LoVo (cell line): ENCODE measurements at regions not wholly inside any gene's neighbourhood (a gene's known extent, or its start where the extent isn't known, plus 50 kb on each side); places are given as distances from the start of the nearest gene placed in this dataset.

Experiments used
- DNase-seq: peaks from one replicate; pipeline ENCODE4 v3.0.0-alpha.2; 2016; ENCODE audit warnings: low spot score

DNA sequence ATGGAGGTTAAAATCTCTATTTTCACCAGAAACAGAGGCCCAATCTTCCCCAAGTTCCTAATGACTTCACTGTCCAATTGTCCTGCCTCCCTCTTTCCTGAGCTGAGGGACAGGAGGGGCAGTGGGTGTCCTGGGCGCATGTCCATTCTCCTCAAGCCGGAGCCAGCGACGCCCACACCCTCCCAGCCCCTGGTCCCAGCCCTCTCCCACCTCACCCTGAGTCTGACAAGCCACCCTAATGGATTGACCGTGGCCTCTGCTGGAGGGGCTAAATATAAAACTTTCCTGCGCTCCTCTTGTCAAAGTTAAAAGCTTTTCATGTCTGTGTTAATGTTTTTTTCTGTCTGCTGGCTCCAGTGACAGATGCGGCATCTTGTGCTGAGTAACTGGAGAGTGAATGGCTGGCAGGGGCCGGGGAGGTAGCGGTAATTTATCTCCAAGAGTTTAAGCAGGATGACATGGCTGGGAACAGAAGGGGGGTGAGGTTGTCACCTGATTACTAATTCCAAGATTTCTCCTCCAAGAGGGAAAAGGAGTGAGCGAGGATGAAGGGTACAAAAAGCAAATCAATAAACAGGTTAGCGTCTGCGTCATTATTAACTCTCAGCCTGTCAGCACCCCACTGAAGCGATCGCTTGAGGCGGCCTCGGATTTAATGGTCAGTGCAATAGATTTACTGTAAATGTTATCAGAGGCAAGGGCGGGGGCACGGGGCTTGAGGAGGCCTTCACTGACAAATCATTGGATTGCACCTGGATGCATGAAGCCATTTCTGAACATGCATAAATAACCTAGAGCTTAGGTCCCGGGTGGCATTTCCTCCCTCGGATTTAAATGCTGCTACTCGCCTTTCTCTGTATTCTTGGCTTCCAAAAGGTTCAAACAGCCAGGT is 118.1 kb upstream of the MAFB start:
- no peak for DNase-seq

DNA sequence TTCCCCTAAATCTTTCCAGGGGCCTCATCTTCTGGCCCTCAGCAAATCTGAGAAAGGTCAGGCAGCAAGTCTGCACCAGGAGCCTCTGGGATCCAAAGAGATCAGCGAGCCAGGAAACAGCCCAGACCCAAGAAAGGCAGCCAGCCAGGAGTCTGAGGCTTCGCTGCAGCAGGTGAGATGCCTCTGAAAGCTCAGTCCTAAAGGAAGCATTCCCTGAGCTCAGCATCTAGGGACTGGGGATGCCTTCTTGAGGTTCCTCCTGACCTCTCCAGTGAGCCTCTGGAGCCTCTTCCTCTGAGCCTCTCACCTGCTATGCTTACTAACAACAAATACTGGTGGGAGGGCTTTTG is 118.8 kb upstream of the MAFB start:
- no peak for DNase-seq

DNA sequence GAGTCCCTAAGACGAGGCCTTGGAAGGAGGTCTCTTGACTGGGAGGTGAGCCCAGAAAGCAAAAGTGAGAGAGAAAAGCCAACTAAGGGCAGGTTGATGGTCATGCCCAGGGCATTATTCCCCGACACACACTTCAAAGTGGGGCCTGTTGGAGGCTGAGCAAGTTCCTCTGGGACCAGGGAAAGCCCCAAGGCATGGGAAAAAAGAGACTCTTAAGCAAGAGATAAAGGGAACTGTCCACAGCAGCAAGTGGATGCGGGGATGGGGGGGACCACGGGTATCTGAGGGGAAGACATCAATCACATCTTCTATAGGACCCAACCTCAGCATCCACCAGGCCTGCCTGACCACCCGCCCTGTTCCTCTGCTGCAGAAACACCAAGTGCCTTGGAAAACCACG is 119.9 kb upstream of the MAFB start:
- no peak for DNase-seq

DNA sequence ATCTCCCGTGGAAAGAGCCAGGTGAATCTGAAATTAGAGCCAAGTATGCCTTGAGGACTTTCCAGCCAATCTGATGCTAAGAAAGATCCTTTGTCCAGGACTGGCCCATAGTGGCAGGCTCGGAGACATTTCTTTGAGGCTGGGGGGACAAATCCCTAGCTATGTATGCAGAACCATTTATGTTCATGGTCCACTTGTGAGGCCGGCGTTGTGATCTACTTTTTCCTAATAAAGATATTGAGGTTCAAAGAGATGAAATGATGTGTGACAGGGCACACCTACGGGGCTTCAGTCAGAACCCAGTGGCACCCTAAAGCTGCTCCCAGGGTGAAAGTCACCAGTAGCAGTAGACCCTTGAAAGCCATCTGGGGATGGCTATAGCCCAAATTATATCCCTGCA is 120.3 kb upstream of the MAFB start:
- DNase-seq: no peak

DNA sequence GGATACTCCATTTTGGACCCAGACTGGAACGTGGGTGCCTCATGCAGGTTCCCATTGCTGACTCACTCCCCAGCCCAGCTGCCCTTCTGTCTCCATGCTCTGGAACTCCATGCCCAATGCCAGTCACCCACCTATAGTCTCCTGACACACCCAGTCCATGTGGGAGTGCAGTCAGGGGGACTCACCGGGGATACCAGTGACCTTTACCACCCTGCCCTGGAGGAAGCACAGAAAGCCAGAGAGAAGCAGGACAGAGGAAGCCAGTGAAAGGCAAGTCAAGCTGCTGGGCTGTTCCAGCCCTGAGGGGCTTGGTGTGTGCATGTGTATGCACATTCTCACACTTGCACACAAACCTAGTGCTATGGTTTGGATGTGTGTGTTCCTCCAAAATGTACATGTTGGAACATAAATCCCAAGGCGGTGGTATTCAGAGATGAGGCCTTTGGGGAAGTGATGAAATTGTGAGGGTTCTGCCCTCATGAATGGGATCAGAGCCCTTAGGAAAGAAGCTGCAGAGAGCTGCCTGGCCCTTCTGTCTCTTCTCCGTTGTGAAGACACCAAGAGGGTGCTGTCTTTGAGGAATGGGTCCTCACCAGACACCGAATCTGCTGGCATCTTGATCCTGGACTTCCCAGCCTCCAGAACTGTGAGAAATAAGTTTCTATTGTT is 121.4 kb upstream of the MAFB start:
- DNase-seq: no peak

DNA sequence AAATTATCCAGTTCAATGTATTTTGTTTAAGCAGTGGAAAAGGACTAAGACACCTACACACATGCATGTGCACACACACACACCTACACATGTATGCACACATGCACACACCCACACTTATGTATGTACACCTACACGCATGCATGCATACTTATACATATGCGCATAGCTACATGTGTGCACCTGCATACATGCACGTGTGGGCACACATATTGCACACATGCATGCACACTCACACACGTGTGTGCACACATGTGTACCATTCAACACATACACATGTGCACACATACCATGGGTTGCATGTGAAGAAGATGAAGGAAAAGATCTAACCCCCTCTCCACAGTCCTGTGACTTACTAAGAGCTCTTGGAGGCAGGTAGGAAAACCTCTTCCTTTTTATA is 122.0 kb upstream of the MAFB start:
- DNase-seq: no peak

DNA sequence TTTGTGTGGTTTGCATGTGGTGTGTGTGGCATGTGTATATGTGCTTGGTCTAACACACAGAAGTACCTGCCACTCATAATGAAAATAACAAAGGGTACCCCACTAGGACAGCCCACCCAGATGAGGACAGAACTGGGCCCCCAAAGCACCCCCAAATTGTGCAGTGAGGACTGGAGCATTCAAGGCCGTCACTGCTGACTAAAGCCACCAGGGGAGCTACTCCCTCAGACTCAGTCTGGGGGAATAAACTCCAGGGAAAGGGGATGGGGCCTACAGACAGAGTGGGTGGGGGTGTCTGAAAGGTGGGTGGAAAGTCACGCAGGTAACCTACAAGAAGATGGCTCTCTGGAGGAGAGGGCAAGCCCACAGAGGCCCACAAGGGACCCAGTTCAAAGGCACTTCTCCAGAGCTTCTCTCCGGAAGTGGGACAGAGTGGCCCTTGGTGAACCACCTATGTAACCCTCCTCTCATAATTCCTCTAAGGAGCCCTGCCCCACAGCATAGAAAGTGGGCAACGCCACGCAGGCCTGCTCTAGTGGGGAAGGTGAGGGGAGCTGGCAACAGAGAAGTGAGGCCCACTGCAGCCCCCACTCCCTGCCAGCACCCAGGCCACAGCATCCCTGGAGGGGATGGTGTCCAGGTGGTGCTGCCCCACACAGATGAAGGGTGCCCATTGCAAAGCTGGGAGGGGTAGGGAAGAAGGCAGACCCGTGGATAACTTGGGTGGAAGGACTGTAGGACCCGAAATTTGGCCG is 122.8 kb upstream of the MAFB start:
- no peak for DNase-seq

DNA sequence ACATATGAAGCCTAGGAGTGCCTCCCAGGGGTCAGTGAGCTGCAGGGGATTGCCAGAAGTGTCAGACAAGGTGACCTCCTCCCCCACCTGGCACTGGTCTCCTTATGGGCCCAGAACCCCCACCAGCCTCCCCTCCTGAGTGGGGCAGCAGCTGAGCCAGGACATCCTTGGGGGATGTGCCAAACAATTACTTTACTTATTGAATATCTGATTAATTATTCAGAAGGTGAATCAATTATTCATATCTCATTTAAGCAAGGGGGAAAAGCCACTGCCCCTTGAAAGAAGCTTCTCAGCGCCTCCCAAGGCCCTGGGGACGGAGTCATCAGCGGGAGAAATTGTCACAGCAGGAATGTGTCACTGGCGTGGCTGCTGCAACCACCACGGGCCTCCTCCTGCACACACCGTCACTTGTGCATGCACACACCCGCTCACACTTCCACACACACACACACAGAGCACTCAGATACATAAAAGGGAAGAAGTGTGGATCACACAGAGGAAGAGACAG is 123.4 kb upstream of the MAFB start:
- DNase-seq: no peak

DNA sequence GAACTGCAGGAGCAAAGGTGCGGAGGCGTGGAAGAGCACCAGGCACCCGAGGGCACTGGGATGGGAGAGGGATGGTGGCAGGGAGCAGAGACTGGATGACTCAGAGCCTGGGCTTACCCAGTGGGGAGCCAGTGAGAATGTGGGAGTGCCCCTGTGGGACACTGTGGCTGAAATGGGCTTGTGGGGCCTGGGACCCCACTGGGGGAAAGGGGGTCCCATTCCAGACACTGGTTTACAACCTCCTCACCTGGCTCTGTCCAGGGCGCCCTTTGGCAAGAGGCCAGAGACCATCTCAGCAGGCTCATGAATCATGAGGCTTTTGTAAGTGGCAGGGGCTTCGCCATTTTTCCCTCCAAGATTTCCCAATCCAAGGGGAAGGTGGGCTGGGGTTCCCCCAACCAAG is 124.0 kb upstream of the MAFB start:
- no peak for DNase-seq

DNA sequence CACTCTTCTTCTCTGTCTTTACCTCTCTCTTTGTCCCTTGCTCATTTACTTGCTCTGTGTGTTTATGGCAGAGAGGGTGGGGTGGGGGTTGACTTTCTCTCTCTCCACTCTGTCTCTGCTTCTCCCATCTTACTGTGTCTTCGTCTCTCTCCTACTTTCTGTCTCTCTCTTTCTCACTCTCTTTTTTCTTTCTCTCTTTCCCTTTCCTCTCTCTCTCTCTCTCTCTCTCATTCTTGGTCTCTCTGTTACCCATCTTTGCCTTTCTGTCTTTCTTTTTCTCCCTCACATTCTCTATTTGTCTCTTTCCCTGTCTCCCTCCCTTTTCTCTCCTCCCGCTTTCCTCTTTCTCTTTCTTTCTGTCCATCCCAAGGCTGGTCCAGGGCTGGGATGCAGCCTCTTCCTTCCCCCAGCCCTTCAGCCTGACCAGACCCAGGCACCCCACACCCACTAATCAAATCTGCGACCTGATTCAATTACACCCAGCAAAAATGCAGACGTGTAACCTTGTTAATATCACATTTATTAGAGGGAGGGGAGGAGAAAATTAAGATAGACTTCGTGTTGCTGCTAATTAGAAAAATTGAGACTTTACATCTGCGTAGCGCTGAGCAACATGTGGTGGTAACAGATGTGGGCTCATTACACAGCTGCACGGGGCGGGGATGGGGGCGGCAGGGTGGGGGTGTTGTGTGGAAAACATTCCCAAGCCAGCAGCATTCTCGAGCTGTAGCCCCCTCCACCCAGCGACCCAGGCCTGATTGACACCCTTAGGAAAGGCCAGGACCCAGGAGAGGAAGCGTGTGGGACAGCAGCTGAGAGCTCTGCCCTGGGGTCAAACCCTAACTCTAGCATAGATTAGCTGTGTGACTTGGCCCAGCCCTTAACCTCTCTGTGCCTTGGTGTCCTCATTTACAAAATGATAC is 124.9 kb upstream of the MAFB start:
- DNase-seq: no peak

DNA sequence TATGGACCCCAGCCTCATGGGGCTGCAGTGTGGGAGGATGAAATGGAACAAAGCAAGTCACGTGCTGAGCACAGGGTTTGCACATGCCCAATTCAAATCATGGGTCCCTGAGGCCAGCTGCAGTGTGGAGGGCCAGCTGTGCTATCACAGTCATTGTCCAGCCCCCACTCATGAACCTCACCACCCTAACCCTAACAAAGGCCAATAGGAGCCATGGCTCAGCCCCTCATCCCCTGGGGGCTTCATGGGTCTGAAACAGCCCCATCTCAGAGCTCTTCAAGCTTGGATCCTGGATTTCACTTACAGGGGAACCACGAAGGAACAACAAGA is 125.6 kb upstream of the MAFB start:
- no peak for DNase-seq

DNA sequence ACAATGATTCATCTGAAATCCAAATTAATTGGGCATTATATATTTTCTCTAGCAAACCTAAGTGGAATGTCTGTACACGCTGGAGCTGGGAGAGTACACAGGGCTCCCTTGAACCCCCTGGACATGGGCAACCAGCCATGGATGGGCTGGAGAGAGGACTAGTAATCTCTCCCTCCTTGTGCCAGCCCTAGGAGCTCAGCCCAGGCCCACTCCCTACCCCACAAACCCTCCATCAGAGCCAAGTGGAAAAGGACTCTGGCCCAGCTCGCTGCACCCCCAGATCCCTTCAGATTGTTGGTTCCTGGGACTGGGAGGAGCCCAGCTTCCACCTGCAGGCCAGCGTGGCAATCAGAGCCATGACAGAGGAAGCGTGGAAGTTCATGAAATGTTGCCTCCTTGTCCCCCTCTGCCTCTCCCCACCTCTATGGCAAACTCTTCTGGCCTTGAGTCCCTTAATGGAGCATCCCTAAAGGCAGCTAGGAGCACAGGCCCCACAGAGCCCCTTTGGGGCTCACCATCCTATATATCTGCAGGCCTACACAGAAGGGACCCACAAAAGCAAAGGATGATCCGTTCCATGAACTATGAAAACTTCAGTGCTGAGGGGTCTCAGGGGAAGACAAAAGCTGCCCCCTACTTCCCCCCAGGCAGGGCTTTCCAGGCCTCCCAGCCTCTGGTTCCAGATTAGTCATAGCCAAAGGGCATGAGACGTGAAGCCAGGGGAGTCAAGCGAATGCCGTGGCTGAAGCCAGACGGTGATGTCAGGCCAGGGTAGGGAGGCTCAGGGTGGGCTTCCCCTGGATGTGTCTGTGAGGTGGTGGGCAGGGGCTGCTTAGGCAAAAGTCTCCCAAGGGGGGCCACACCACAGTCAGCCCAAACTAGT is 126.4 kb upstream of the MAFB start:
- no peak for DNase-seq

DNA sequence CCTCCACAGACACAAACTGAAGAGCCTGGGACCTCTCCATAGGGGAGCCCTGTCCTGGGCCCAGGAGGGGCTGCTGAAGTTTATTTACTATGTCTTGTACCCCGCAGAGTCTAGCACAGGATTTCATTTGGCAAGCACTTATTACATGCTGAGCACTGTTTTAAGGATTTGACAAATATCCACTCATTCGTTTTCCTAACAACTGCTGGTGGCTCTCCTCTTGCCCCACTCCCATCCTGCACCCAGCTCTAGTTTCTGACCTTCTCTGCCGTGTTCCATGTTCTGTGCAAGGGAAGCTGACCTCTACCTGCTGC is 127.0 kb upstream of the MAFB start:
- DNase-seq: no peak

DNA sequence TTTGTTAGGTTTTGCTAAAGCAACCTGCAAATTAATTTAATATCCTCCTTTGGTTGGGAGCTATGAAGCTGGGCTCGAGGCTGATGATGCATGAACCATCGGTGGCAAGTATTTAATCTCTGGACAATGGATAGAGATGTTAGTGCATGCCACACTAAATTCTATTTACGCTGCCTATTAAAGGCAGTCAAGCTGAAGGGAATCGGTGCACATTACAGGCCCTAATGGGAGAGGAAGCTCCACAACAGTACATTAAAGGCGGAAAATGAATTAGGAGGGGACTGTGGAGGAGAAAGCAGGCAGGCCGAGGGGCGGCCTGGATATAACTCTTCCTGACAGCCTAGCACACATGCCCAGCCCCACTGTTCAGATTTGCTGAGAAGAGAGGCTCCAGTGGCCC is 132.4 kb upstream of the MAFB start:
- DNase-seq: no peak

DNA sequence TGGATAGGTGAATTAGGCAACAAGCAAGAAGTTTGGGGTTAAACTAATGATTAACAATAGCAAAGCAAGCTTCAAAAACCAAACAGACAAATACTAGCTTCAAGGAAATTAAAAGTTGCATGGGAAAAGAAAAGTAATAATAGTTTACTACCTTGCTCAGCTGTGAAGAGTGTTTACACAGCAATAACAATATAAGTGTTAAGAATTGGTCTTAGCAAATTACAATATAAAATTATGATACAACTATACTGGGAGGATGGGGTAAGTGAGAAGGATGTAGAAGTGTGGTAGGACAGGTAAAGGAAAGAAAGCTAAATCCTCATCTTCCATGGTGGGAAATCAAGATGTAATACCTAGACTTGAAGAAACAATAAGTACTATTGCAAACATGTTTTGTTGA is 137.7 kb upstream of the MAFB start:
- no peak for DNase-seq

DNA sequence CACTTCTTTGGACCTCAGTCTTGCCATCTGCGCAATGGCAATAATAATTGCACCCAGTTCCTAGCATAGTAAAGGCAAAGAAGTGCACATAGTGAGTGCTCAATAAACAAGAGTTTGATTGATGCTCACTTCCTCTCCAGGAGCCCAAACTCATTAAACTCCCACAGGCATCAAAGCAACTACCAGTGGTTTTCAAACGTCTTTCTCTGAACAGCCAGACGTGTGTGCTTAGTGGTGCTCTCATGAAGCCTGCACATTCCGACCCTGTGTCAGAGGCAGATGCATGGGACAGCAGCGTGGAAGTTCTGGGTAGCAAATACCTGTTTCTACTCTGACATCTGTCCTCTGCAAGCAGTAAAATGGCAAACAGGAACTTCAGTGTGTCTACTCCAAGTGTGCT is 146.3 kb upstream of the MAFB start:
- no peak for DNase-seq

DNA sequence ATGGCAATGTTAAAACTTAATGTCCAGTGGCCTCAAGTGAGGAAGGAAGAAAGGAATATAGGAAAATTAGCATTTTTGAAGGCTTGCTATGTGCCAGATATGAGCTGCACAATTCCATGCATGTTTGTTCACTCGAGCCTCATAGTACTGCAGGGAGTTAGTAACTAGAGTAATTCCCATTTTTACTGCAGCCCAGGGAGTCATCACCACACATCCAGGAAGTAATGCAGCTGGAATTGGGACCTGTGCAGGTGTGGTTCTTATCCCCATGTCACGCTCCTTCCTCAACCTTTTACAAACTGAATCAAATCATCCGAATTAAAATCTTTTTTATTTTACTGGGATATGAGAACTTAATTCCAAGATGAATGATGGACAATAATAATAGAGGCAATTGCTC is 149.5 kb upstream of the MAFB start:
- DNase-seq: no peak

DNA sequence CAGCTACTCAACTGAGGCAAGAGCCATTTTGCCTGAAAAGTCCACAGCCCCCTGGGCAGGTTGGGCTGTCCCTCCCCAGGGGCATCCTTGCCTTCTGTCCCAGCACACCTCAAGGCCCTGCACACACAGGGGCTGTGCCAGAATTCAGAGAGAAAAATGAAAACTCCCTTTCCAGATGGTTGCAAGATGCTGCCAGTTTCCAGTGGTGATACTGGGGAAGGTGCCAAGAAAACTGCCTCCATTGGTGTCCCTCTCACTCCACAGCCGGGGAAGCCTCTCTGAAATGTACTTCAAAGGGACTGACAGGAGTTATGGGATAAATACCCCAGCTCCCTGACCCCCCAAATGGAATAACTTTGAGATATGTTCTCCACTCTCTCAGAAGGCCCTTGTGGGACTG is 154.2 kb upstream of the MAFB start:
- no peak for DNase-seq

DNA sequence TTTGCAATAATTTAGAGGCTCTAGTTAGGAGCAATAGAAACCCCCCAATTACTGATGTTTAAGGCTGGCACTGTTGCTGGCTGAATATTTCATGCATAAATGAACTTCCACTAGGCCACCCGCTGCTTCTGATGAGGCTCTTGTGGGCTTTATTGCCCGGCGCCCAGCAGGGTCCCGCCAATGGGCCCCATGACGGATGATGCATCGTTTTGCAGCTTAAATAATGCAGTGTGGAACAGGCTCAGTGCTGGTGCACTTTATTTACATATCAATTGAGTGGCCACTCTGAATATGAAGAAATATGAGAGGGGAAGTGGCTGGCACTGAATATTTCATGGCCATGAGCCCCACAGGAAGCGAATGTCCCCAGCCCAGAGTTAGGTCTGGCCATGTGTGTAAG is 155.3 kb upstream of the MAFB start:
- no peak for DNase-seq

DNA sequence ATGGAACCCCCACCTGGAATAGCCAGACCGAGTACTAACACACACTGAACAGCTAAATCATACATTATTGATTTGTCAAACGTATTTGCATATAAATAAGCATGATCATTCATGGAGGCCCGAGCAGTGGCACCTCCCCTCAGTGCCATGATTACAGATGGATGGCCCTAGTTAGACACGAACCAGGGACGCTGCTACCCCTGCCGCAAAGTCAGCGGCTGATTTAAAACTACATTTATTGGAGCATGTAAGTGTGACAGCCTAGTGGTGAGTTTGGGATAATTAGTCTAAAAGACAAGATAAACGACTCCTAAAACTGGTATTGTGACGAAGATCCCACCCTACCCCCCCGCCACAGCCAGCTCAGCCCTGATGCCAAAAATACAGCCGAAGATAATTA is 159.1 kb upstream of the MAFB start:
- DNase-seq: no peak

DNA sequence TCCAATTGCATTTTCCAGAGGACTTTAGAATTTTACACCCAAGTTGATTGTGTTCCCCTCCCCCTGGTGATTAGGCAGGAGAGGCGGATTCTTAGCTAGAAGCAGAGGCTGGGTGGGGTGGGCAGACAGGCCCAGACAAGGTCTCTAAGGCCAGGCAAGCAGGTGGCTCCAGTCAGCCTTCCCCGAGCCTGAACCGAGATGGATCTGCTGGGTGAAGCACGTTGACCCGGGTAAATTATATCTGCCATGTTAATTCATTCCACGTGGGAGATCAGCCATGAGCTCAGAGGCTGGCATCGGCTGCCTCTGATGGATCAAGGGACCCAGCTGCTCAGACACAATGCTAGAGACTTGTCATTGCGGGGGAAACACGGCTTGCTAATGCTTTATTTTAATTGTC is 159.5 kb upstream of the MAFB start:
- no peak for DNase-seq
